B cell (primary cell): ENCODE measurements at regions not wholly inside any gene's neighbourhood (a gene's known extent, or its start where the extent isn't known, plus 50 kb on each side); places are given as distances from the start of the nearest gene placed in this dataset.
"Not testable (repeated sequence)": the region's sequence is repeated elsewhere in the genome, so short reads cannot be mapped to it uniquely, and the experiment has no call there.

Experiments
- EZH2 ChIP-seq: IDR thresholded peaks from 2 replicates; pipeline ENCODE4 v1.6.1; 2012; ENCODE audit warnings: borderline replicate concordance, low read depth, mild to moderate bottlenecking, moderate library complexity, low read length; ENCODE audit not compliant: insufficient read depth, poor library complexity, severe bottlenecking
- TF ChIP-seq, protein P1 (sequence below): fragments of 200-600 bp; IDR thresholded peaks from one replicate; pipeline ENCODE4 v1.8.0; 2022; ENCODE audit warnings: antibody characterized with exemption, mild to moderate bottlenecking

DNA sequence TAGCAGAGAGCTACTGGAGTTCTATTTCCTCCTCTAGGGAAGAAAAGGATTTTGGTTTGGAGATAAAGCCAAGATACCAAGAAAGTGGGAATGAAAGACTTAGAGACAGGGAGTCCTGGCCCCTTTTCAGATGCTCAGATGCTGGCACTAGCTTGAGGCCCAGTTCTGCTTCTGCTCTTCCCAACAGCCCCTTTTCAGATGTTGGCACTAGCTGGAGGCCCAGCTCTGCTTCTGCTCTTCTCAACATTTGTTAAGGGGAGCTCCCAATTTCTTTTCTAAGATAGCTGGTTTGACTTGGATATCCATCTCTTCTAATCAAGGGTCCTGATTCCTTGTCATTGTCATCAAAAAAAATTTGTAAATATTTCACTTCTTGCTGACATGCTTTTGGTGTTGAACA, 874.0 kb upstream of the TPTE start:
- TF ChIP-seq, protein P1, sequence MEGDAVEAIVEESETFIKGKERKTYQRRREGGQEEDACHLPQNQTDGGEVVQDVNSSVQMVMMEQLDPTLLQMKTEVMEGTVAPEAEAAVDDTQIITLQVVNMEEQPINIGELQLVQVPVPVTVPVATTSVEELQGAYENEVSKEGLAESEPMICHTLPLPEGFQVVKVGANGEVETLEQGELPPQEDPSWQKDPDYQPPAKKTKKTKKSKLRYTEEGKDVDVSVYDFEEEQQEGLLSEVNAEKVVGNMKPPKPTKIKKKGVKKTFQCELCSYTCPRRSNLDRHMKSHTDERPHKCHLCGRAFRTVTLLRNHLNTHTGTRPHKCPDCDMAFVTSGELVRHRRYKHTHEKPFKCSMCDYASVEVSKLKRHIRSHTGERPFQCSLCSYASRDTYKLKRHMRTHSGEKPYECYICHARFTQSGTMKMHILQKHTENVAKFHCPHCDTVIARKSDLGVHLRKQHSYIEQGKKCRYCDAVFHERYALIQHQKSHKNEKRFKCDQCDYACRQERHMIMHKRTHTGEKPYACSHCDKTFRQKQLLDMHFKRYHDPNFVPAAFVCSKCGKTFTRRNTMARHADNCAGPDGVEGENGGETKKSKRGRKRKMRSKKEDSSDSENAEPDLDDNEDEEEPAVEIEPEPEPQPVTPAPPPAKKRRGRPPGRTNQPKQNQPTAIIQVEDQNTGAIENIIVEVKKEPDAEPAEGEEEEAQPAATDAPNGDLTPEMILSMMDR, result not testable (repeated sequence)
- not testable (repeated sequence) for TF ChIP-seq EZH2
